ENCODE measurements at regions not wholly inside any gene's neighbourhood (a gene's known extent, or its start where the extent isn't known, plus 50 kb on each side); places are given as distances from the start of the nearest gene placed in this dataset.

GRCh38 chr4:23290656-23291055, 597.9 kb downstream of the GBA3 start:
- TF ChIP-seq EP300 (IDR thresholded peaks at IDR 0.05) (no peak), POLR2AphosphoS5 (IDR thresholded peaks at IDR 0.05) (no peak), POLR2A (IDR thresholded peaks at IDR 0.05; ENCODE audit: low read depth) (no peak), CTCF (IDR thresholded peaks at IDR 0.05) (no peak)
- no peak for DNase-seq (ENCODE audit: extremely low spot score)
- Histone ChIP-seq H3K27me3 (no peaks in the 10 kb centered on the region), H3K4me1 (peaks cover 0 to 5% (median 0%) of the 10 kb centered on the region in 4 donors), H3K9me3 (no peaks in the 10 kb centered on the region), H3K27ac (replicated peaks in 1 of 4) (no peak overlapping the region), H3K36me3 (no peaks in the 10 kb centered on the region), H3K4me3 (no peak overlapping the region)
- intact Hi-C loops (cut with DNase I) = no loop called here
- WGBS = 67% methylated on average over 3 of the region's 3 CpGs

GRCh38 chr4:23279377-23279986, 586.7 kb downstream of the GBA3 start:
- no peaks in the 10 kb centered on the region for H3K4me1 ChIP-seq
- H3K27ac ChIP-seq (replicated peaks in 1 of 4) = no peak overlapping the region
- no peaks in the 10 kb centered on the region for H3K27me3 ChIP-seq
- no peak overlapping the region for H3K4me3 ChIP-seq
- H3K9me3 ChIP-seq = no peaks in the 10 kb centered on the region
- H3K36me3 ChIP-seq = no peaks in the 10 kb centered on the region
- TF ChIP-seq POLR2AphosphoS5 (IDR thresholded peaks at IDR 0.05) (no peak), POLR2A (IDR thresholded peaks at IDR 0.05; ENCODE audit: low read depth) (no peak), EP300 (IDR thresholded peaks at IDR 0.05) (no peak), CTCF (IDR thresholded peaks at IDR 0.05) (no peak)
- intact Hi-C loops (cut with DNase I) = no loop called here
- DNase-seq (ENCODE audit: extremely low spot score) = no peak
- WGBS = 78% methylated on average over 3 of the region's 3 CpGs

GRCh38 chr4:23278845-23279244, 586.1 kb downstream of the GBA3 start:
- 82% methylated on average over 2 of the region's 2 CpGs for WGBS
- Histone ChIP-seq H3K4me1 (no peaks in the 10 kb centered on the region), H3K36me3 (no peaks in the 10 kb centered on the region), H3K4me3 (no peak overlapping the region), H3K9me3 (no peaks in the 10 kb centered on the region), H3K27ac (replicated peaks in 1 of 4) (no peak overlapping the region), H3K27me3 (no peaks in the 10 kb centered on the region)
- intact Hi-C loops (cut with DNase I) = no loop called here
- DNase-seq (ENCODE audit: extremely low spot score) = no peak
- no peak for TF ChIP-seq CTCF (IDR thresholded peaks at IDR 0.05)
- TF ChIP-seq POLR2AphosphoS5 (IDR thresholded peaks at IDR 0.05) = no peak
- TF ChIP-seq POLR2A (IDR thresholded peaks at IDR 0.05; ENCODE audit: low read depth) = no peak
- TF ChIP-seq EP300 (IDR thresholded peaks at IDR 0.05) = no peak

GRCh38 chr4:23276076-23276475, 583.3 kb downstream of the GBA3 start:
- no peaks in the 10 kb centered on the region for H3K36me3 ChIP-seq
- TF ChIP-seq POLR2AphosphoS5 (IDR thresholded peaks at IDR 0.05) = no peak
- TF ChIP-seq CTCF (IDR thresholded peaks at IDR 0.05) = no peak
- TF ChIP-seq POLR2A (IDR thresholded peaks at IDR 0.05; ENCODE audit: low read depth) = no peak
- no peak for TF ChIP-seq EP300 (IDR thresholded peaks at IDR 0.05)
- no peak for DNase-seq (ENCODE audit: extremely low spot score)
- H3K4me3 ChIP-seq = no peak overlapping the region
- no peaks in the 10 kb centered on the region for H3K27me3 ChIP-seq
- no peak overlapping the region for H3K27ac ChIP-seq (replicated peaks in 1 of 4)
- 83% methylated on average over 3 of the region's 3 CpGs for WGBS
- intact Hi-C loops (cut with DNase I) = no loop called here
- H3K4me1 ChIP-seq = no peaks in the 10 kb centered on the region
- no peaks in the 10 kb centered on the region for H3K9me3 ChIP-seq

- WGBS = 24% methylated on average over 1 of the region's 1 CpG
- no peaks in the 10 kb centered on the region for H3K36me3 ChIP-seq
- intact Hi-C loops (cut with DNase I) = no loop called here
- TF ChIP-seq POLR2A (IDR thresholded peaks at IDR 0.05; ENCODE audit: low read depth) (no peak), CTCF (IDR thresholded peaks at IDR 0.05) (no peak), POLR2AphosphoS5 (IDR thresholded peaks at IDR 0.05) (no peak), EP300 (IDR thresholded peaks at IDR 0.05) (no peak)
- H3K4me3 ChIP-seq = no peak overlapping the region
- DNase-seq (ENCODE audit: extremely low spot score) = no peak
- H3K27me3 ChIP-seq = no peaks in the 10 kb centered on the region
- H3K27ac ChIP-seq (replicated peaks in 1 of 4) = no peak overlapping the region
- H3K4me1 ChIP-seq = no peaks in the 10 kb centered on the region
- no peaks in the 10 kb centered on the region for H3K9me3 ChIP-seq
Measured at GRCh38 chr4:23269566-23269965, 576.8 kb downstream of the GBA3 start.

Data from esophagus muscularis mucosa (tissue), 4 donors.